Spinal cord (tissue), 9 donors: ENCODE measurements at regions not wholly inside any gene's neighbourhood (a gene's known extent, or its start where the extent isn't known, plus 50 kb on each side); places are given as distances from the start of the nearest gene placed in this dataset.

Experiments used
- DNase-seq, 6 donors: peaks; one replicate each; pipeline versions ENCODE4 v3.0.0 to v3.0.0-alpha.2; 2013 to 2015; ENCODE audit warnings: low spot score in 6 of 6, low read depth in 4 of 6
- H3K27ac ChIP-seq: one replicate; pipeline ENCODE4 v1.5.1; 2013; ENCODE audit warnings: low read depth, low read length, control low read depth
- H3K27me3 ChIP-seq: one replicate; pipeline ENCODE4 v1.6.1; 2013; ENCODE audit warnings: low read length; ENCODE audit not compliant: control insufficient read depth, insufficient read depth
- H3K36me3 ChIP-seq: one replicate; pipeline ENCODE4 v1.6.1; 2013; ENCODE audit warnings: low read length; ENCODE audit not compliant: control insufficient read depth, insufficient read depth
- H3K4me1 ChIP-seq: one replicate; pipeline ENCODE4 v1.6.1; 2013; ENCODE audit warnings: low read length; ENCODE audit not compliant: control insufficient read depth, insufficient read depth
- H3K4me3 ChIP-seq: one replicate; pipeline ENCODE4 v1.5.1; 2013; ENCODE audit warnings: low read depth, low read length, control low read depth
- H3K9me3 ChIP-seq: one replicate; pipeline ENCODE4 v1.6.1; 2013; ENCODE audit warnings: low read length; ENCODE audit not compliant: control insufficient read depth, insufficient read depth
- WGBS: methylation state at CpG from one replicate; pipeline ENCODE4 v1.1.5; 2013; ENCODE audit warnings: missing lambda C conversion rate; ENCODE audit not compliant: insufficient coverage; 5-methylcytosine and 5-hydroxymethylcytosine counted together
- donor health status: healthy.

- no CpG with 5 or more reads among the region's 2 CpGs for WGBS
- Histone ChIP-seq H3K27ac (no peak overlapping the region), H3K4me1 (no peaks in the 10 kb centered on the region), H3K36me3 (no peaks in the 10 kb centered on the region), H3K27me3 (no peaks in the 10 kb centered on the region), H3K4me3 (no peak overlapping the region), H3K9me3 (no peaks in the 10 kb centered on the region)
- no peak for DNase-seq
Measured at GRCh38 chr16:64470916-64471315, 650.9 kb downstream of the CDH11 start.

DNA sequence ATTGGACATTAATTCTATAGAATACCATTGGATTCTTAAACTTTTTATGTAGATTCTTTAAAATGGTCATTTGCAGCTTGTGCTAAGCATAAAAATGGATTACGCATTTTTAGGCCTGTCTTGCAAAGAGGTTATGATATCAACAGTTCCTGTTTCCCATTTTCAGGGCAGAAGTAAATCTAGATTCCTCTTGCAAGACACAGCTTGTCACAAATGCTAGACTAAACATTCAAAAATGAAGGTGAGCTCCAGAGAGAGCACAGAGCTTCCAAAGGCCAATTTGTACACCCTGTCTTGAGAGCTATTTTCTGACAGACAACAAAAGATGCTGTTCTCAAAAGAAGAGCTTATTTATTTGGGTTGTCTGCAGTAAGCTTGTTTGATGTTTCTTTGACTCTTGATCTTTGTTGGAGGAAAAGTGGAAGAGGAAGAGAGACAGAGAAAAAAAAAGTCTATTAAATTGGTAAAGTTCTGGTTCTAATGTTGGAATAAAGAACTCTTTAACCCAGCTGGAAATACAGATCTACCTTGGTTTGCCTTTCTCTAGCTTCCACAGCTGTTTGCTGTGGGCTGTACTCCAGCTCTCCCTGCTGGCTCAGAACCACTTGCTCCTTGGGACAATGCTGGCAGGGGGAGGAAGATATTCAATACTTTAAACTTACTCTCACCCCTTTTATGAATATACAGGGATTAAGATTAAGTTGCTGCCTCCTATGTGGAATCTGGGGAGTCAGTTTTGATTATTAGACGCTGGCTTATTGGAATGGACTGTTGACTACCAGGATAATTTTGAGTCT, 651.8 kb downstream of the CDH11 start:
- H3K4me1 ChIP-seq, result no peaks in the 10 kb centered on the region
- no peaks in the 10 kb centered on the region for H3K36me3 ChIP-seq
- DNase-seq, result no peak
- WGBS, result no CpG with 5 or more reads among the region's 2 CpGs
- no peaks in the 10 kb centered on the region for H3K27me3 ChIP-seq
- no peak overlapping the region for H3K4me3 ChIP-seq
- no peak overlapping the region for H3K27ac ChIP-seq
- no peaks in the 10 kb centered on the region for H3K9me3 ChIP-seq

DNA sequence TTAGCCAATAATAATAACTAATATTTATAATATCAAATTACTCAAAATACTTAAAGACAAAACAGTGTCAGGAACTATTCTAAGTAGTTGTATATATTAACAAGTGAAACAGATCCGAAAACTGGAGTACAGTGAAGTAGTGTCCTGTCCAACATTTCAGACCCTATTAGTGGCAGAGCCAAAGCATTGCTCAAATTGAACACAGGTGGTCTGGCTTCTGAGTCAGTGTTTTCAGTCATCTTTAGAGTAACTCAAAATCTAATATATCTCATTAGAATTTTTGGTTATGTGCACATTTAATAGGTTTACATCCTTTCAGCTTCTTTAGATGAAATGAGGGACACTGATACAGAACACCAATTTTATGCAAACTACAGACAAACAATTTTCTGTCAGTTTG, 652.5 kb downstream of the CDH11 start:
- Histone ChIP-seq H3K36me3 (no peaks in the 10 kb centered on the region), H3K9me3 (no peaks in the 10 kb centered on the region), H3K4me1 (no peaks in the 10 kb centered on the region), H3K27me3 (no peaks in the 10 kb centered on the region), H3K27ac (no peak overlapping the region), H3K4me3 (no peak overlapping the region)
- DNase-seq, result no peak
- no CpG with 5 or more reads among the region's 1 CpG for WGBS

- no peaks in the 10 kb centered on the region for H3K27me3 ChIP-seq
- no peaks in the 10 kb centered on the region for H3K9me3 ChIP-seq
- no peaks in the 10 kb centered on the region for H3K36me3 ChIP-seq
- no peak for DNase-seq
- WGBS, result no CpG with 5 or more reads among the region's 1 CpG
- no peak overlapping the region for H3K4me3 ChIP-seq
- H3K27ac ChIP-seq, result no peak overlapping the region
- no peaks in the 10 kb centered on the region for H3K4me1 ChIP-seq
Measured at GRCh38 chr16:64468515-64469090, 653.3 kb downstream of the CDH11 start.

GRCh38 chr16:64459821-64460220, 662.0 kb downstream of the CDH11 start:
- peak in 1 of 6 donors; percentile 62 for DNase-seq
- WGBS, result 22% methylated on average over 1 of the region's 1 CpG

DNA sequence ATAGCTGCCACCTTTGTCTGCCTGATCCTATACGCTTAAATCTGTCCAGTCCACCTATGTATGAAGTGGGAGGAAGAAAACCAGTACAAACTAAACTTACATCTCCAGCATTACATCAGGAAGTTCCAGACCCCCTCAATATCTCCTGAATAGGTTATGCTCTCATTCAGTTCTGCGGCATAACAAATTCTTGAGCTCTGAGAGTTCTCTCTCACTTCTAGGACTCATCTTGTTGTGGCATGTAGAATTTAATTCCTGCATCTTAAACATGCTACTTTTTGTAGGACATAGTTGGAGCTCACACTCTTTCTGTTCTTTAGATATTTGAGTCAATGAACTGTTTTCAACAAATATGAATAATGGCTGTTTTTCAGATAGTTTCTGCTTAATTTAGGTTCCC, 662.5 kb downstream of the CDH11 start:
- Histone ChIP-seq H3K4me1 (no peaks in the 10 kb centered on the region), H3K4me3 (no peak overlapping the region), H3K27me3 (no peaks in the 10 kb centered on the region), H3K9me3 (no peaks in the 10 kb centered on the region), H3K36me3 (no peaks in the 10 kb centered on the region), H3K27ac (no peak overlapping the region)
- no peak for DNase-seq
- no CpG with 5 or more reads among the region's 2 CpGs for WGBS

More at GRCh38 chr16:64459821-64460220, 662.0 kb downstream of the CDH11 start:
- H3K36me3 ChIP-seq, result no peaks in the 10 kb centered on the region
- no peak overlapping the region for H3K4me3 ChIP-seq
- H3K4me1 ChIP-seq, result no peaks in the 10 kb centered on the region
- H3K9me3 ChIP-seq, result no peaks in the 10 kb centered on the region
- no peak overlapping the region for H3K27ac ChIP-seq
- no peaks in the 10 kb centered on the region for H3K27me3 ChIP-seq

DNA sequence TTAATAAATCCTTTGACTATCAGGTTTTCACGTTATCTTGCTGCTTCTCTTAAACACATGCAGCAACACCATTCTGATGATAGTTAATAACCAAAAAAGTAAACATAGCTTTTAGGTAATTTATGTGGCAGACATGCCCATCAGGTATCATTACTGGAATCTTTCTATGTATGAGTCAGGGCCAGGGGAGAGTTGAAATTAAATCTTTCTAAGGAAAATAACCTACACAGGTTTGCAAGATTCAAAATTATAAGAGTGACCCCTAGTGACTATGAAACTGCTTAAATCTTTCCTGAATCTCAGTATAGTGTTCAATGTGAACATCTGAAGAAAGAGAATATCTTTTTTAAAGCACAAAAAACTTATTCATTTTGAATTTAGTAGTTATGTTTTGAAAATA, 666.6 kb downstream of the CDH11 start:
- Histone ChIP-seq H3K4me3 (no peak overlapping the region), H3K4me1 (no peaks in the 10 kb centered on the region), H3K27ac (no peak overlapping the region), H3K9me3 (no peaks in the 10 kb centered on the region), H3K27me3 (no peaks in the 10 kb centered on the region), H3K36me3 (no peaks in the 10 kb centered on the region)
- WGBS, result no CpG with 5 or more reads among the region's 1 CpG
- DNase-seq, result peak in 4 of 6 donors; percentile 17 to 83 (median 42)

GRCh38 chr16:64453646-64454045, 668.2 kb downstream of the CDH11 start:
- Histone ChIP-seq H3K36me3 (no peaks in the 10 kb centered on the region), H3K9me3 (peaks cover 2% of the 10 kb centered on the region), H3K27ac (no peak overlapping the region), H3K4me1 (no peaks in the 10 kb centered on the region), H3K4me3 (no peak overlapping the region), H3K27me3 (no peaks in the 10 kb centered on the region)
- no peak for DNase-seq
- WGBS, result 33% methylated on average over 1 of the region's 2 CpGs

DNA sequence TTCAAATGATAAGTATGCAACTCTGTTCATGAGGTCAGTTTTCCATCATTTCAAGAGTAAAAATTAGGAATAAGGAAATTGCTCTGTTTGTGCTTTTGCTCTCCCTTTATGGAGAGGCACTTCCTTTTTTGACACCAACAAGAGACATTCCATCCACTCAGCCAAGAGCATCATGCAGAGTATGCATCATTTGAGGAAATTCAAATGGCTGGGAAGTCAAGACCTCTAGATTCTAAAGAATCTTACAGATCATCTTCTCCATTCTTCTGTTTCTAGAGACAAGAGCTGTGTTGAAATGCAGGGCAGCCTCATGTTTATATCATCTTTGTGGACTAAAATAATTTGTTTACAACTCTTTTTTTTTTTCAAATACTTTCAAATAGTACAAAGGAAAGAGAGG, 669.4 kb downstream of the CDH11 start:
- H3K4me1 ChIP-seq, result no peaks in the 10 kb centered on the region
- no peaks in the 10 kb centered on the region for H3K36me3 ChIP-seq
- H3K9me3 ChIP-seq, result peaks cover 2% of the 10 kb centered on the region
- no peaks in the 10 kb centered on the region for H3K27me3 ChIP-seq
- no peak overlapping the region for H3K27ac ChIP-seq
- DNase-seq, result no peak
- H3K4me3 ChIP-seq, result no peak overlapping the region

DNA sequence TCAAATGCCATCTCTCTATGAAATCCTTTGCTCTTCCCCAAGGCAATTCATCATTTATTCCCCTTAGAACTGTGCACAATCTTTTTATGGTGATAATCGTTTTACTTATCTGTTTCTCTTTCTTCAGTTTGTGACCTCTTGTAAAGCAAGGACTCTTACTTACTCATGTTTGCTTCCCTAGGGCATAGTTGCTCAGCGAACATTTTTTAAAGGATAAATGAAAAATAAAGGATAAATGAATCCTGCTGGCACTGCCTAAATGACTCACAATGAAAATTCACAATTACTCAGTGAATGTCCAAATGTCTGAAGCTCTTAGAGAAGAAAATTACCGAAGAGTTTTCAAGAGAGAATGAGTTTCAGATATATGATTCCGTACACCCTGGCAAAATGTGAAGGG, 671.7 kb downstream of the CDH11 start:
- Histone ChIP-seq H3K27me3 (no peaks in the 10 kb centered on the region), H3K4me1 (no peaks in the 10 kb centered on the region), H3K27ac (no peak overlapping the region), H3K9me3 (peaks cover 2% of the 10 kb centered on the region), H3K36me3 (no peaks in the 10 kb centered on the region), H3K4me3 (no peak overlapping the region)
- no peak for DNase-seq
- 94% methylated on average over 2 of the region's 4 CpGs for WGBS
